HEK293 (cell line): ENCODE measurements at regions not wholly inside any gene's neighbourhood (a gene's known extent, or its start where the extent isn't known, plus 50 kb on each side); places are given as distances from the start of the nearest gene placed in this dataset.

ENCODE experiments used
- CTCF ChIA-PET: fragments of 350-600 bp; formaldehyde crosslinking; extraction: SDS; loops from one replicate; lab custom pipeline; 2021; ENCODE audit warnings: antibody characterized with exemption; lab: Yijun Ruan, JAX
- POLR2A ChIA-PET: fragments of 300-600 bp; formaldehyde crosslinking; extraction: SDS; loops from one replicate; lab custom pipeline; 2020; ENCODE audit warnings: antibody characterized with exemption, inconsistent platforms; lab: Yijun Ruan, JAX
- H3K27ac ChIP-seq: fragments of 200-500 bp; sonication (Bioruptor generic); 2 replicates; pipeline ENCODE4 v1.5.1; 2014; ENCODE audit warnings: low read depth, low read length, control low read depth, inconsistent platforms; ENCODE audit errors: extremely low read depth
- H3K36me3 ChIP-seq, 2 experiments: fragments of 200-500 bp in 1 of 2; sonication (Bioruptor generic) in 1 of 2; 1 replicate in 1 of 2; 2 replicates in 1 of 2; pipeline ENCODE4 v1.5.1; 2014 to 2017; ENCODE audit warnings: inconsistent platforms in 2 of 2, low read length in 2 of 2; ENCODE audit not compliant: control insufficient read depth in 2 of 2, insufficient read depth in 1 of 2
- H3K4me1 ChIP-seq: fragments of 200-500 bp; sonication (Bioruptor generic); 2 replicates; pipeline ENCODE4 v1.5.1; 2014; ENCODE audit warnings: mild to moderate bottlenecking, low read length, inconsistent platforms; ENCODE audit not compliant: control insufficient read depth, insufficient read depth
- H3K4me3 ChIP-seq: 2 replicates; pipeline ENCODE4 v1.5.1; 2011; ENCODE audit warnings: low read depth, mild to moderate bottlenecking, control low read depth, low read length, moderate library complexity
- H3K9me3 ChIP-seq: fragments of 200-500 bp; sonication (Bioruptor generic); 2 replicates; pipeline ENCODE4 v1.5.1; 2014; ENCODE audit warnings: low read depth, low read length, inconsistent platforms; ENCODE audit not compliant: control insufficient read depth, insufficient read depth
- EGR2 ChIP-seq: fragments of 450-650 bp; formaldehyde crosslinking; IDR thresholded peaks from 2 replicates; pipeline ENCODE4 v1.5.1; 2016; ENCODE audit warnings: low read depth, missing biosample characterization, missing genetic modification characterization
- FEZF1 ChIP-seq: fragments of 450-650 bp; formaldehyde crosslinking; IDR thresholded peaks from 2 replicates; pipeline ENCODE4 v1.5.1; 2016; ENCODE audit warnings: missing biosample characterization, missing genetic modification characterization
- GLIS2 ChIP-seq: fragments of 450-650 bp; formaldehyde crosslinking; IDR thresholded peaks from 2 replicates; pipeline ENCODE4 v1.5.1; 2016; ENCODE audit warnings: missing biosample characterization, missing genetic modification characterization
- MYNN ChIP-seq: fragments of 450-650 bp; formaldehyde crosslinking; IDR thresholded peaks from 2 replicates; pipeline ENCODE4 v1.5.1; 2016; ENCODE audit warnings: missing biosample characterization, missing genetic modification characterization, borderline replicate concordance
- ZBTB1 ChIP-seq: fragments of 450-650 bp; formaldehyde crosslinking; IDR thresholded peaks from 2 replicates; pipeline ENCODE4 v1.5.1; 2016; ENCODE audit warnings: missing biosample characterization, missing genetic modification characterization
- ZFP37 ChIP-seq: fragments of 450-650 bp; formaldehyde crosslinking; IDR thresholded peaks from 2 replicates; pipeline ENCODE4 v1.5.1; 2016; ENCODE audit warnings: missing biosample characterization, missing genetic modification characterization
- ZFP41 ChIP-seq: fragments of 450-650 bp; formaldehyde crosslinking; IDR thresholded peaks from 2 replicates; pipeline ENCODE4 v1.5.1; 2016; ENCODE audit warnings: missing biosample characterization, missing genetic modification characterization, borderline replicate concordance
- ZNF112 ChIP-seq: fragments of 450-650 bp; formaldehyde crosslinking; IDR thresholded peaks from 2 replicates; pipeline ENCODE4 v1.5.0; 2017; ENCODE audit warnings: missing biosample characterization, missing genetic modification characterization
- ZNF169 ChIP-seq: fragments of 450-650 bp; formaldehyde crosslinking; IDR thresholded peaks from 2 replicates; pipeline ENCODE4 v1.5.1; 2016; ENCODE audit warnings: missing biosample characterization, missing genetic modification characterization
- ZNF19 ChIP-seq: fragments of 450-650 bp; formaldehyde crosslinking; IDR thresholded peaks from 2 replicates; pipeline ENCODE4; 2016; ENCODE audit warnings: missing biosample characterization, missing genetic modification characterization, low read depth
- ZNF24 ChIP-seq: fragments of 450-650 bp; formaldehyde crosslinking; IDR thresholded peaks from 2 replicates; pipeline ENCODE4 v1.5.1; 2016; ENCODE audit warnings: missing biosample characterization, missing genetic modification characterization
- ZNF274 ChIP-seq, 2 experiments: fragments of 200-500 bp in 1 of 2; fragments of 450-650 bp in 1 of 2; sonication (Bioruptor generic) in 1 of 2; formaldehyde crosslinking in 1 of 2; IDR thresholded peaks; 2 replicates each; pipeline versions ENCODE4 v1.5.1 to v1.6.1; 2014 to 2016; ENCODE audit warnings: borderline replicate concordance in 1 of 2, inconsistent platforms in 1 of 2, low read length in 1 of 2, missing biosample characterization in 1 of 2, missing genetic modification characterization in 1 of 2
- ZNF350 ChIP-seq: fragments of 450-650 bp; formaldehyde crosslinking; IDR thresholded peaks from 2 replicates; pipeline ENCODE4 v1.5.0; 2017; ENCODE audit warnings: missing biosample characterization, mild to moderate bottlenecking, missing genetic modification characterization
- ZNF37A ChIP-seq: fragments of 450-650 bp; IDR thresholded peaks from 2 replicates; pipeline ENCODE4 v1.5.1; 2018; ENCODE audit warnings: missing biosample characterization, missing genetic modification characterization
- ZNF501 ChIP-seq: fragments of 450-650 bp; formaldehyde crosslinking; IDR thresholded peaks from 2 replicates; pipeline ENCODE4 v1.5.1; 2016; ENCODE audit warnings: missing biosample characterization, missing genetic modification characterization
- ZNF510 ChIP-seq: fragments of 450-650 bp; formaldehyde crosslinking; IDR thresholded peaks from 2 replicates; pipeline ENCODE4 v1.5.1; 2018; ENCODE audit warnings: mild to moderate bottlenecking, missing genetic modification characterization, missing biosample characterization; ENCODE audit not compliant: insufficient replicate concordance
- ZNF629 ChIP-seq: fragments of 450-650 bp; formaldehyde crosslinking; IDR thresholded peaks from 2 replicates; pipeline ENCODE4 v1.5.1; 2017; ENCODE audit warnings: missing biosample characterization, missing genetic modification characterization
- ZNF747 ChIP-seq: fragments of 450-650 bp; formaldehyde crosslinking; IDR thresholded peaks from 2 replicates; pipeline ENCODE4 v1.5.1; 2016; ENCODE audit warnings: missing biosample characterization, missing genetic modification characterization
- TF ChIP-seq, protein P1 (sequence below): fragments of 450-650 bp; formaldehyde crosslinking; IDR thresholded peaks from 2 replicates; pipeline ENCODE4 v1.5.1; 2017; ENCODE audit warnings: missing biosample characterization, missing genetic modification characterization
- TF ChIP-seq, protein P2 (sequence below): fragments of 450-650 bp; formaldehyde crosslinking; IDR thresholded peaks from 2 replicates; pipeline ENCODE4 v1.5.1; 2016; ENCODE audit warnings: missing biosample characterization, missing genetic modification characterization
- TF ChIP-seq, protein P3 (sequence below): IDR thresholded peaks from 2 replicates; pipeline ENCODE4 v1.6.1; 2011; ENCODE audit warnings: mild to moderate bottlenecking, low read depth, low read length, borderline replicate concordance
- TF ChIP-seq, protein P4 (sequence below): fragments of 450-650 bp; formaldehyde crosslinking; conservative IDR thresholded peaks from 2 replicates; pipeline ENCODE4 v1.5.1; 2016; ENCODE audit warnings: low read depth, missing biosample characterization, missing genetic modification characterization

DNA sequence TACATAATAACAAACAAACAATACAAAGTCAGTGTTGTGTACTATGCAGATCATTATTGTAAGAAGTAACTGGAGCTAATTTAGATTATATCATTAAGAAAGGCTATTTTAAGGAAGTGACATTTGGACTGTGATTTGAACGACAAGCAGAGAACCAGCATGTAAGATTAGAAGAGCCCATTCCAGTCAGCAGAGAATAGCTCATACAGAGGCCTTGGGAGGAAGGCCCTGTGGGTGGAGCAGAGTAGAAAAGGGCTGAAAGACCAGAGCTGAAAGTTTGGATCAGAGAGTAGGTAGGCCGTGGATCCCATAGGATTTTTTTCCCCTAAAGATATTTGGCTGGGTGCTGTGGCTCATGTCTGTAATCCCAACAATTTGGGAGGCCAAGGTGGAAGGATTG, 190.1 kb downstream of the OMA1 start (continued):
- TF ChIP-seq FEZF1 (tag by site-specific recombination): no peak
- TF ChIP-seq, all 188 proteins: peak for 0

DNA sequence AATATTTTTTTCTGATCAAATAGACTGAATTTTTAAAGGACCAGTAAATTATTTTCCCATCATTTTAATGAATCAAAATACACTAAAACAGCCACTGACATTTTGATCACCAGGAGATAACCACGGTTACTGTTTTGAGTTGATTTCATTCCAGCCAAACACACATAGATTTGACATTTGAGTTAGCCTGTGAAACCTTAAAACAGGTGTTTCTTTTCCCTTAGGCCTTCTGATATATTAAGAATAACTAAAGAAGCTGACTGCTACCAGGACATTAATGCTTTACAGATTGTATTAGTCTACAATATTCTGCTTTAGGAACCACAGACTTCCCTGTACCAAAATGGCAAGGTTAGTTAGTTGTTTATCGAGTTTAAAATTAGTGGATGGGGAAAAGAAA, 193.4 kb downstream of the OMA1 start:
- POLR2A ChIA-PET: no interaction called here
- no peaks in the 10 kb centered on the region for H3K9me3 ChIP-seq
- H3K4me1 ChIP-seq: no peaks in the 10 kb centered on the region
- H3K4me3 ChIP-seq: no peak overlapping the region
- CTCF ChIA-PET: interaction anchor here (0.7 to 0.9 kb wide), 2 partner anchors 9 to 14 kb away, joined by 3 to 4 read pairs; no protein-coding TSS in a partner anchor
- H3K36me3 ChIP-seq: no peaks in the 10 kb centered on the region
- no peak for TF ChIP-seq EGR2
- TF ChIP-seq GLIS2 (tag by site-specific recombination): no peak
- TF ChIP-seq, protein P1, sequence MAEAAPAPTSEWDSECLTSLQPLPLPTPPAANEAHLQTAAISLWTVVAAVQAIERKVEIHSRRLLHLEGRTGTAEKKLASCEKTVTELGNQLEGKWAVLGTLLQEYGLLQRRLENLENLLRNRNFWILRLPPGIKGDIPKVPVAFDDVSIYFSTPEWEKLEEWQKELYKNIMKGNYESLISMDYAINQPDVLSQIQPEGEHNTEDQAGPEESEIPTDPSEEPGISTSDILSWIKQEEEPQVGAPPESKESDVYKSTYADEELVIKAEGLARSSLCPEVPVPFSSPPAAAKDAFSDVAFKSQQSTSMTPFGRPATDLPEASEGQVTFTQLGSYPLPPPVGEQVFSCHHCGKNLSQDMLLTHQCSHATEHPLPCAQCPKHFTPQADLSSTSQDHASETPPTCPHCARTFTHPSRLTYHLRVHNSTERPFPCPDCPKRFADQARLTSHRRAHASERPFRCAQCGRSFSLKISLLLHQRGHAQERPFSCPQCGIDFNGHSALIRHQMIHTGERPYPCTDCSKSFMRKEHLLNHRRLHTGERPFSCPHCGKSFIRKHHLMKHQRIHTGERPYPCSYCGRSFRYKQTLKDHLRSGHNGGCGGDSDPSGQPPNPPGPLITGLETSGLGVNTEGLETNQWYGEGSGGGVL (tag by site-specific recombination): no peak
- TF ChIP-seq, protein P2, sequence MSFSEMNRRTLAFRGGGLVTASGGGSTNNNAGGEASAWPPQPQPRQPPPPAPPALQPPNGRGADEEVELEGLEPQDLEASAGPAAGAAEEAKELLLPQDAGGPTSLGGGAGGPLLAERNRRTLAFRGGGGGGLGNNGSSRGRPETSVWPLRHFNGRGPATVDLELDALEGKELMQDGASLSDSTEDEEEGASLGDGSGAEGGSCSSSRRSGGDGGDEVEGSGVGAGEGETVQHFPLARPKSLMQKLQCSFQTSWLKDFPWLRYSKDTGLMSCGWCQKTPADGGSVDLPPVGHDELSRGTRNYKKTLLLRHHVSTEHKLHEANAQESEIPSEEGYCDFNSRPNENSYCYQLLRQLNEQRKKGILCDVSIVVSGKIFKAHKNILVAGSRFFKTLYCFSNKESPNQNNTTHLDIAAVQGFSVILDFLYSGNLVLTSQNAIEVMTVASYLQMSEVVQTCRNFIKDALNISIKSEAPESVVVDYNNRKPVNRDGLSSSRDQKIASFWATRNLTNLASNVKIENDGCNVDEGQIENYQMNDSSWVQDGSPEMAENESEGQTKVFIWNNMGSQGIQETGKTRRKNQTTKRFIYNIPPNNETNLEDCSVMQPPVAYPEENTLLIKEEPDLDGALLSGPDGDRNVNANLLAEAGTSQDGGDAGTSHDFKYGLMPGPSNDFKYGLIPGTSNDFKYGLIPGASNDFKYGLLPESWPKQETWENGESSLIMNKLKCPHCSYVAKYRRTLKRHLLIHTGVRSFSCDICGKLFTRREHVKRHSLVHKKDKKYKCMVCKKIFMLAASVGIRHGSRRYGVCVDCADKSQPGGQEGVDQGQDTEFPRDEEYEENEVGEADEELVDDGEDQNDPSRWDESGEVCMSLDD (tag by site-specific recombination): no peak
- no peak for TF ChIP-seq ZNF629 (tag by site-specific recombination)
- H3K27ac ChIP-seq: no peak overlapping the region

DNA sequence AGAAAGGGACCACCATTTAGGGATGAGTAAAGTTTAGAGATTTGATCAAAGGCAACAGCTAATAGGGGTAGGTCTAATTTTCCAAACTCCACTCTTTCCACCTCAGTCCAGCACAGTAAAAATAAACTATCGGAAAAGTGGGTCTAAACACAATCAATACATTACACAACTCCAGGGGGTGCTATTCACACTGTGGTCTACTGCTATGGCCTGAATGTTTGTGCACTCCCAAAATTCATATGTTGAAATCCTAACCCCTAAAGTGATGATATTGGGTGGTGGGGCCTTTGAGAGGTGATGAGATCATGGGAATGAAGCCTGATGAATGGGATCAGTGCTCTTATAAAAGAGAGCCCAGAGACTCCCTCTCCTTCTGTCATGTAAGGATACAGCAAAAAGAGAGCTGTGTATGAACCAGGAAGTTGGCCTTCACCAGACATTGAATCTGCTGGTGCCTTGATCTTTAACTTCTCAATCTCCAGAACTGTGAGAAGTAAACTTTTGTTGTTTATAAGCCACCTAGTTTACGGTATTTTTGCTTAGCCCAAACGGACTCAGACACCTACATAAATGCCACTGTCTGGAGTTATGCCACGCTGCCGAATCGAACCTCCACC, 193.9 kb downstream of the OMA1 start:
- H3K4me1 ChIP-seq: no peaks in the 10 kb centered on the region
- no peaks in the 10 kb centered on the region for H3K9me3 ChIP-seq
- CTCF ChIA-PET: interaction anchor here (0.9 kb wide), 1 partner anchor 10 kb away, joined by 3 read pairs; no protein-coding TSS in a partner anchor
- no peaks in the 10 kb centered on the region for H3K36me3 ChIP-seq
- H3K4me3 ChIP-seq: no peak overlapping the region
- TF ChIP-seq ZFP41 (tag by site-specific recombination) (no peak), ZNF274 (IDR thresholded peaks at IDR 0.05; ENCODE audit: low read length) (no peak), ZNF274 (tag by site-specific recombination; IDR thresholded peaks at IDR 0.05; ENCODE audit: borderline replicate concordance) (no peak), MYNN (tag by site-specific recombination) (no peak), ZFP37 (no peak), ZNF112 (tag by site-specific recombination) (no peak), ZNF37A (no peak), ZNF169 (tag by site-specific recombination) (no peak), ZNF747 (tag by site-specific recombination) (no peak), ZNF24 (tag by site-specific recombination) (no peak), ZNF510 (tag by site-specific recombination) (no peak), ZNF350 (no peak), ZNF501 (tag by site-specific recombination) (no peak), ZNF19 (tag by site-specific recombination) (no peak), ZBTB1 (no peak)
- TF ChIP-seq, protein P3, sequence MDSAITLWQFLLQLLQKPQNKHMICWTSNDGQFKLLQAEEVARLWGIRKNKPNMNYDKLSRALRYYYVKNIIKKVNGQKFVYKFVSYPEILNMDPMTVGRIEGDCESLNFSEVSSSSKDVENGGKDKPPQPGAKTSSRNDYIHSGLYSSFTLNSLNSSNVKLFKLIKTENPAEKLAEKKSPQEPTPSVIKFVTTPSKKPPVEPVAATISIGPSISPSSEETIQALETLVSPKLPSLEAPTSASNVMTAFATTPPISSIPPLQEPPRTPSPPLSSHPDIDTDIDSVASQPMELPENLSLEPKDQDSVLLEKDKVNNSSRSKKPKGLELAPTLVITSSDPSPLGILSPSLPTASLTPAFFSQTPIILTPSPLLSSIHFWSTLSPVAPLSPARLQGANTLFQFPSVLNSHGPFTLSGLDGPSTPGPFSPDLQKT: no peak
- TF ChIP-seq, protein P4, sequence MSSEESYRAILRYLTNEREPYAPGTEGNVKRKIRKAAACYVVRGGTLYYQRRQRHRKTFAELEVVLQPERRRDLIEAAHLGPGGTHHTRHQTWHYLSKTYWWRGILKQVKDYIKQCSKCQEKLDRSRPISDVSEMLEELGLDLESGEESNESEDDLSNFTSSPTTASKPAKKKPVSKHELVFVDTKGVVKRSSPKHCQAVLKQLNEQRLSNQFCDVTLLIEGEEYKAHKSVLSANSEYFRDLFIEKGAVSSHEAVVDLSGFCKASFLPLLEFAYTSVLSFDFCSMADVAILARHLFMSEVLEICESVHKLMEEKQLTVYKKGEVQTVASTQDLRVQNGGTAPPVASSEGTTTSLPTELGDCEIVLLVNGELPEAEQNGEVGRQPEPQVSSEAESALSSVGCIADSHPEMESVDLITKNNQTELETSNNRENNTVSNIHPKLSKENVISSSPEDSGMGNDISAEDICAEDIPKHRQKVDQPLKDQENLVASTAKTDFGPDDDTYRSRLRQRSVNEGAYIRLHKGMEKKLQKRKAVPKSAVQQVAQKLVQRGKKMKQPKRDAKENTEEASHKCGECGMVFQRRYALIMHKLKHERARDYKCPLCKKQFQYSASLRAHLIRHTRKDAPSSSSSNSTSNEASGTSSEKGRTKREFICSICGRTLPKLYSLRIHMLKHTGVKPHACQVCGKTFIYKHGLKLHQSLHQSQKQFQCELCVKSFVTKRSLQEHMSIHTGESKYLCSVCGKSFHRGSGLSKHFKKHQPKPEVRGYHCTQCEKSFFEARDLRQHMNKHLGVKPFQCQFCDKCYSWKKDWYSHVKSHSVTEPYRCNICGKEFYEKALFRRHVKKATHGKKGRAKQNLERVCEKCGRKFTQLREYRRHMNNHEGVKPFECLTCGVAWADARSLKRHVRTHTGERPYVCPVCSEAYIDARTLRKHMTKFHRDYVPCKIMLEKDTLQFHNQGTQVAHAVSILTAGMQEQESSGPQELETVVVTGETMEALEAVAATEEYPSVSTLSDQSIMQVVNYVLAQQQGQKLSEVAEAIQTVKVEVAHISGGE (tag by site-specific recombination): no peak
- H3K27ac ChIP-seq: no peak overlapping the region
- POLR2A ChIA-PET: no interaction called here
